ENCODE measurements at regions not wholly inside any gene's neighbourhood (a gene's known extent, or its start where the extent isn't known, plus 50 kb on each side); places are given as distances from the start of the nearest gene placed in this dataset.
"Not testable (repeated sequence)": the region's sequence is repeated elsewhere in the genome, so short reads cannot be mapped to it uniquely, and the experiment has no call there.

- H3K27ac ChIP-seq; DNase-seq; H3K36me3 ChIP-seq; H3K4me3 ChIP-seq (ENCODE audit: low read depth, low read length); H3K27me3 ChIP-seq (ENCODE audit: insufficient read depth, low read depth, severe bottlenecking); H3K9me3 ChIP-seq (ENCODE audit: severe bottlenecking): not testable (repeated sequence)
Measured at GRCh38 chr15:53923741-53924140, 54.5 kb upstream of the UNC13C start.

DNA sequence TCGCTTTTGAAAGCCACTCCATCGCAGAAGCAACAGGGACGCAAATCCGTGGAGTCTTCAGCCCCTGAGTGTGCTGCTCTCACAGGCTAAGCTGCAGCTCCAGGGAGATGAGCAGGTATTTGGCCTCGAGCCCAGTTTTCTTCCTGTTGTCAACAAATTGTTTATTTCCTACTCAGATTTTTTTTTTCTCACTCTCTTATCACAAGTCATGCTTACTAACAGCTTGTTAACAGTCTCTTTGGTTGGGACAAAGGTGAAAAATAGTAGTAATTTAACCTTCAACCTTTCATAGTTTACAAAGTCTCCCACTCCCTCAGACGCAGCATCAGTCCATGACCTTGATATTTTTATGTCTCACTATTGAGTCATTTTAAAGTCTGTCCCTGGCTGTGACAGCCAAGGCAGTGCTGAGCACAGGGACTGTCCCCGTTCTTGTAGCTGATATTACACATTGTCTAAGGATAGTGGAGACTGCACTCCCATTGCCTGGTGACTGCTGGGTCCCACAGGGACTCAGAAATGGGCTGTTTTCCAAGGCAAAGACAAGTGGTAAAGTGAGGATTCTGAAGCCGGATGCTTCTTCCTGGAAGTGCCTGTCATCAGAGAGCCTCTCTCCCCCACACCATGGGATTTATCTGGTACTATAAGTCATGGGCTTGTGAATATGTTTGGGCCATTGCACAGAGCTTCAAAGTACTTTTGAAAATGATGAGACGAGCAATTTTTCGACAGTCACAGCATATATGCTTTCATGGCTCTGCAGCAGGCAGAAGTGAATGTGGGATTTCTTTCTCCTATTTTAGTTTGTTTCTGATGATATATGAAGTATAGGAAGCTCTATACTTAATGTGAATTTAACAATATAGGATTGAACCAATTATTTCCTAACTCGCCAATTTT is 59.8 kb upstream of the UNC13C start:
- H3K36me3 ChIP-seq = no peaks in the 10 kb centered on the region
- no peak overlapping the region for H3K4me3 ChIP-seq (ENCODE audit: low read depth, low read length)
- no peak overlapping the region for H3K27ac ChIP-seq
- no peak for TF ChIP-seq CTCF (IDR thresholded peaks at IDR 0.05; ENCODE audit: low read depth, low read length)
- no peak for DNase-seq
- H3K27me3 ChIP-seq (ENCODE audit: insufficient read depth, low read depth, severe bottlenecking) = no peaks in the 10 kb centered on the region
- H3K9me3 ChIP-seq (ENCODE audit: severe bottlenecking) = no peaks in the 10 kb centered on the region

DNA sequence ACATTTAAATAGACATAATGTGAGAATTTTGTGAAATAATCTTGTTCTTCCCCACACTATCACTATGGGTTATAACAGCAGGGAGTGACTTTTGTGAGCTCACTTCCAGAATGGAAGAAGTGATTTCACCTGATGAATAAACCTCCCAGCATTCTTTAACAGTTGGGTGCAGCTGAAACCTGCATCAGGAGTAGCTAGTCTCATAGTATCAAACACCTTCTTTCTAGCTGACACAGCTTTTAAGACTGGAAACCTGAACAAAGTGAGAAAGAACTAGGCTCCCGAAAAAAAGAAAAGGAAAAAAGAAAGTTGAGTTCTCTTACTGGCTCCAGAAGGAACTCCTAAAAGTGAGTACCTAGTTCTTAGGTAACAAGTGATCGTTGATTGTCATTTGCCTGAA is 61.1 kb upstream of the UNC13C start:
- Histone ChIP-seq H3K9me3 (ENCODE audit: severe bottlenecking) (no peaks in the 10 kb centered on the region), H3K27me3 (ENCODE audit: insufficient read depth, low read depth, severe bottlenecking) (no peaks in the 10 kb centered on the region), H3K36me3 (no peaks in the 10 kb centered on the region), H3K4me3 (ENCODE audit: low read depth, low read length) (no peak overlapping the region), H3K27ac (no peak overlapping the region)
- no peak for DNase-seq
- no peak for TF ChIP-seq CTCF (IDR thresholded peaks at IDR 0.05; ENCODE audit: low read depth, low read length)

GRCh38 chr15:53911431-53911830 is 66.8 kb upstream of the UNC13C start:
- H3K9me3 ChIP-seq (ENCODE audit: severe bottlenecking) = no peaks in the 10 kb centered on the region
- no peak for DNase-seq
- no peak overlapping the region for H3K4me3 ChIP-seq (ENCODE audit: low read depth, low read length)
- H3K27me3 ChIP-seq (ENCODE audit: insufficient read depth, low read depth, severe bottlenecking) = no peaks in the 10 kb centered on the region
- no peak overlapping the region for H3K27ac ChIP-seq
- TF ChIP-seq CTCF (IDR thresholded peaks at IDR 0.05; ENCODE audit: low read depth, low read length) = no peak
- no peaks in the 10 kb centered on the region for H3K36me3 ChIP-seq

DNA sequence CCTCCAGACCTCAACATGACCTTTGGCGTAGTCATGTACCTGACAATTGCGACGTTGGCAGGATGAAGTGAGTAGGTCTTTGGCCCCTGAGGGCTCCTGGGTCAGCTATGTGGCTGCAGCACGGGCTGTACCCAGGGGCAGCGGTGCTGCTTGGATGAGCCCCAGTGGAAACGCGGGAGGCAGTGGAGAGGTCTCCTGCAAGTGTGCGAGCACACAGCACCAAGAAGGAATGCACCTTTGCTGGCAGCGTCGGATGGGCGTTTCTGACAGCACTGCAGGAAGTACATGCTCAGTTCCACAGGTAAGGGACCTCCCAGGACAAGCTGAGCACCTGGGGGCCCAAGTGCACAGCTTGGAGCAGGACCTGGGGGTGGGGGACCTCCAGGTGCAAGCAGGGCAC is 67.4 kb upstream of the UNC13C start:
- H3K36me3 ChIP-seq = no peaks in the 10 kb centered on the region
- H3K27me3 ChIP-seq (ENCODE audit: insufficient read depth, low read depth, severe bottlenecking) = no peaks in the 10 kb centered on the region
- DNase-seq = no peak
- no peak for TF ChIP-seq CTCF (IDR thresholded peaks at IDR 0.05; ENCODE audit: low read depth, low read length)
- H3K27ac ChIP-seq = no peak overlapping the region
- H3K4me3 ChIP-seq (ENCODE audit: low read depth, low read length) = no peak overlapping the region
- H3K9me3 ChIP-seq (ENCODE audit: severe bottlenecking) = no peaks in the 10 kb centered on the region

- no peaks in the 10 kb centered on the region for H3K27me3 ChIP-seq (ENCODE audit: insufficient read depth, low read depth, severe bottlenecking)
- DNase-seq = no peak
- no peaks in the 10 kb centered on the region for H3K9me3 ChIP-seq (ENCODE audit: severe bottlenecking)
- no peaks in the 10 kb centered on the region for H3K36me3 ChIP-seq
- no peak overlapping the region for H3K4me3 ChIP-seq (ENCODE audit: low read depth, low read length)
- no peak for TF ChIP-seq CTCF (IDR thresholded peaks at IDR 0.05; ENCODE audit: low read depth, low read length)
- H3K27ac ChIP-seq = no peak overlapping the region
Measured at GRCh38 chr15:53910236-53910849, 67.9 kb upstream of the UNC13C start.
